Right lobe of liver (tissue), 6 donors: ENCODE measurements at regions not wholly inside any gene's neighbourhood (a gene's known extent, or its start where the extent isn't known, plus 50 kb on each side); places are given as distances from the start of the nearest gene placed in this dataset.

ENCODE experiments used
- ATAC-seq, 4 donors: fragments of 200-7000 bp; cut with Tn5 transposase; one replicate each; pipeline ENCODE4 v1.9.1; 2020; ENCODE audit warnings: mild to moderate bottlenecking in 4 of 4, moderate library complexity in 4 of 4
- DNase-seq, 3 donors: peaks; one replicate each; pipeline ENCODE4 v3.0.0-alpha.2; 2020
- H3K27ac ChIP-seq, 3 donors: fragments of 200-600 bp; one replicate each; pipeline ENCODE4 v1.8.0; 2022
- H3K27me3 ChIP-seq, 2 donors: fragments of 200-600 bp; one replicate each; pipeline ENCODE4 v1.8.0; 2022
- H3K36me3 ChIP-seq, 4 donors: fragments of 200-600 bp; sonication (generic) in 1 of 4; one replicate each; pipeline versions ENCODE4 v1.5.1 to v1.8.0; 2017 to 2022; ENCODE audit warnings: control low read depth in 1 of 4
- H3K4me1 ChIP-seq, 4 donors: fragments of 200-600 bp; sonication (generic) in 1 of 4; one replicate each; pipeline versions ENCODE4 v1.5.1 to v1.8.0; 2017 to 2022; ENCODE audit warnings: control low read depth in 1 of 4
- H3K4me3 ChIP-seq, 3 donors: fragments of 200-600 bp; one replicate each; pipeline ENCODE4 v1.8.0; 2022
- H3K9me3 ChIP-seq, 4 donors: fragments of 200-600 bp; sonication (generic) in 1 of 4; one replicate each; pipeline versions ENCODE4 v1.5.1 to v1.8.0; 2017 to 2022; ENCODE audit warnings: control low read depth in 1 of 4
- CTCF ChIP-seq, 4 donors: fragments of 200-600 bp in 3 of 4; fragments of 450-650 bp in 1 of 4; IDR thresholded peaks; one replicate each; pipeline versions ENCODE4 v1.5.1 to v1.8.0; 2016 to 2022; ENCODE audit warnings: antibody characterized with exemption in 4 of 4, mild to moderate bottlenecking in 2 of 4
- POLR2A ChIP-seq: fragments of 450-650 bp; IDR thresholded peaks from one replicate; pipeline ENCODE4 v1.6.1; 2017; ENCODE audit warnings: antibody characterized with exemption, mild to moderate bottlenecking
- WGBS: methylation state at CpG from one replicate; pipeline ENCODE4 v1.1.6; 2018; ENCODE audit warnings: low coverage, low lambda C conversion rate; ENCODE audit not compliant: insufficient coverage; ENCODE audit errors: missing lambda C conversion rate; 5-methylcytosine and 5-hydroxymethylcytosine counted together
- intact Hi-C, 2 donors: fragments of 100-400 bp; cut with DNase I; formaldehyde crosslinking; loops; one replicate each; pipeline versions ENCODE4 v1.11.2 to v1.14.1; 2022
- donor health status: DM: no; HTN: yes; CAD: no.
- donor health status: DM: no; HTN: no; CAD: no.
- donor health status: DM: no; HTN: no; CAD: no.
- donor health status: DM: no; HTN: yes; CAD: no.
- donor health status: DM: no; HTN: yes; CAD: no.

GRCh38 chr12:90253136-90253535 lies 544.5 kb upstream of the ATP2B1 start:
- no peak overlapping the region for H3K4me3 ChIP-seq
- ATAC-seq (no peak), DNase-seq (no peak)
- no peaks in the 10 kb centered on the region for H3K36me3 ChIP-seq
- WGBS, result 64% methylated on average over 4 of the region's 4 CpGs
- no peaks in the 10 kb centered on the region for H3K9me3 ChIP-seq
- no peaks in the 10 kb centered on the region for H3K27me3 ChIP-seq
- no peak overlapping the region for H3K27ac ChIP-seq
- peaks cover 0 to 17% (median 6%) of the 10 kb centered on the region in 4 donors for H3K4me1 ChIP-seq
- TF ChIP-seq CTCF (IDR thresholded peaks at IDR 0.05), result no peak
- no peak for TF ChIP-seq POLR2A
- intact Hi-C loops, result no loop called here

- TF ChIP-seq POLR2A, result no peak
- no peak for TF ChIP-seq CTCF (IDR thresholded peaks at IDR 0.05)
- DNase-seq (no peak), ATAC-seq (peak; percentile 47 to 77 (median 68))
- intact Hi-C loops, result no loop called here
- Histone ChIP-seq H3K4me3 (no peak overlapping the region), H3K4me1 (peaks cover 0 to 16% (median 2%) of the 10 kb centered on the region in 4 donors), H3K27me3 (no peaks in the 10 kb centered on the region), H3K9me3 (no peaks in the 10 kb centered on the region), H3K27ac (peak overlapping the region in 1 of 3 donors; percentile 45), H3K36me3 (no peaks in the 10 kb centered on the region)
- 15% methylated on average over 3 of the region's 3 CpGs for WGBS
These were observed 542.1 kb upstream of the ATP2B1 start for GRCh38 chr12:90250766-90251165.

- ATAC-seq (peak; percentile 64 to 77 (median 65)), DNase-seq (no peak)
- H3K4me1 ChIP-seq, result peaks cover 0 to 16% (median 2%) of the 10 kb centered on the region in 4 donors
- no peaks in the 10 kb centered on the region for H3K36me3 ChIP-seq
- TF ChIP-seq POLR2A, result no peak
- TF ChIP-seq CTCF (IDR thresholded peaks at IDR 0.05), result no peak
- no peaks in the 10 kb centered on the region for H3K9me3 ChIP-seq
- no peaks in the 10 kb centered on the region for H3K27me3 ChIP-seq
- 34% methylated on average over 6 of the region's 6 CpGs for WGBS
- intact Hi-C loops, result no loop called here
- H3K4me3 ChIP-seq, result no peak overlapping the region
- peak overlapping the region in 1 of 3 donors; percentile 45 for H3K27ac ChIP-seq
These were observed 541.4 kb upstream of the ATP2B1 start for GRCh38 chr12:90250042-90250441.

- H3K4me3 ChIP-seq, result no peak overlapping the region
- intact Hi-C loops, result no loop called here
- no peaks in the 10 kb centered on the region for H3K9me3 ChIP-seq
- peaks cover 0 to 16% (median 2%) of the 10 kb centered on the region in 4 donors for H3K4me1 ChIP-seq
- no peak overlapping the region for H3K27ac ChIP-seq
- H3K36me3 ChIP-seq, result no peaks in the 10 kb centered on the region
- no peak for ATAC-seq
- TF ChIP-seq CTCF (IDR thresholded peaks at IDR 0.05) (no peak), POLR2A (no peak)
- DNase-seq, result no peak
- no peaks in the 10 kb centered on the region for H3K27me3 ChIP-seq
These were observed 538.0 kb upstream of the ATP2B1 start for GRCh38 chr12:90246688-90247087.

- TF ChIP-seq CTCF (IDR thresholded peaks at IDR 0.05) (no peak), POLR2A (no peak)
- H3K27me3 ChIP-seq, result no peaks in the 10 kb centered on the region
- no peak overlapping the region for H3K4me3 ChIP-seq
- H3K4me1 ChIP-seq, result peaks cover 0 to 8% (median under 1%) of the 10 kb centered on the region in 4 donors
- H3K9me3 ChIP-seq, result no peaks in the 10 kb centered on the region
- DNase-seq, result no peak
- WGBS, result 55% methylated on average over 2 of the region's 2 CpGs
- no peaks in the 10 kb centered on the region for H3K36me3 ChIP-seq
- intact Hi-C loops, result no loop called here
- ATAC-seq, result no peak
- no peak overlapping the region for H3K27ac ChIP-seq
These were observed 536.8 kb upstream of the ATP2B1 start for GRCh38 chr12:90245391-90245790.
